ENCODE measurements at regions not wholly inside any gene's neighbourhood (a gene's known extent, or its start where the extent isn't known, plus 50 kb on each side); places are given as distances from the start of the nearest gene placed in this dataset.

- no peak for TF ChIP-seq CTCF (IDR thresholded peaks at IDR 0.05; ENCODE audit: borderline replicate concordance, insufficient read depth, low read depth, low read length)
Observed at GRCh38 chr9:31253800-31254762, 1130.4 kb upstream of the ACO1 start.

GRCh38 chr9:31255211-31255610 is 1129.2 kb upstream of the ACO1 start:
- no peak overlapping the region for H3K4me3 ChIP-seq (ENCODE audit: low read depth, low read length)
- no peak for TF ChIP-seq CTCF (IDR thresholded peaks at IDR 0.05; ENCODE audit: borderline replicate concordance, insufficient read depth, low read depth, low read length)

More at GRCh38 chr9:31253800-31254762, 1130.4 kb upstream of the ACO1 start:
- no peak overlapping the region for H3K4me3 ChIP-seq (ENCODE audit: low read depth, low read length)

GRCh38 chr9:31259824-31260223 is 1124.6 kb upstream of the ACO1 start:
- no peak for TF ChIP-seq CTCF (IDR thresholded peaks at IDR 0.05; ENCODE audit: borderline replicate concordance, insufficient read depth, low read depth, low read length)
- H3K4me3 ChIP-seq (ENCODE audit: low read depth, low read length) = no peak overlapping the region

- TF ChIP-seq CTCF (IDR thresholded peaks at IDR 0.05; ENCODE audit: borderline replicate concordance, insufficient read depth, low read depth, low read length) = no peak
- no peak overlapping the region for H3K4me3 ChIP-seq (ENCODE audit: low read depth, low read length)
Observed at GRCh38 chr9:31272456-31273295, 1111.8 kb upstream of the ACO1 start.

GRCh38 chr9:31275419-31275818 is 1109.0 kb upstream of the ACO1 start:
- TF ChIP-seq CTCF (IDR thresholded peaks at IDR 0.05; ENCODE audit: borderline replicate concordance, insufficient read depth, low read depth, low read length) = no peak
- no peak overlapping the region for H3K4me3 ChIP-seq (ENCODE audit: low read depth, low read length)

GRCh38 chr9:31290731-31291130 is 1093.7 kb upstream of the ACO1 start:
- TF ChIP-seq CTCF (IDR thresholded peaks at IDR 0.05; ENCODE audit: borderline replicate concordance, insufficient read depth, low read depth, low read length) = no peak
- H3K4me3 ChIP-seq (ENCODE audit: low read depth, low read length) = no peak overlapping the region

Measured in GM12875 (cell line).